ENCODE measurements at regions not wholly inside any gene's neighbourhood (a gene's known extent, or its start where the extent isn't known, plus 50 kb on each side); places are given as distances from the start of the nearest gene placed in this dataset.

GRCh38 chr2:172664766-172665165, 70.9 kb upstream of the RAPGEF4 start:
- no peak overlapping the region for H3K4me2 ChIP-seq (ENCODE audit: control insufficient read depth, extremely low read depth, insufficient read depth, low read depth, low read length)
- no peaks in the 10 kb centered on the region for H3K9me1 ChIP-seq (ENCODE audit: control insufficient read depth, extremely low read depth, insufficient read depth, low read length)
- peaks cover 7% of the 10 kb centered on the region for H3K4me1 ChIP-seq (ENCODE audit: control insufficient read depth, extremely low read depth, insufficient read depth, low read length)
- TF ChIP-seq, protein P1, sequence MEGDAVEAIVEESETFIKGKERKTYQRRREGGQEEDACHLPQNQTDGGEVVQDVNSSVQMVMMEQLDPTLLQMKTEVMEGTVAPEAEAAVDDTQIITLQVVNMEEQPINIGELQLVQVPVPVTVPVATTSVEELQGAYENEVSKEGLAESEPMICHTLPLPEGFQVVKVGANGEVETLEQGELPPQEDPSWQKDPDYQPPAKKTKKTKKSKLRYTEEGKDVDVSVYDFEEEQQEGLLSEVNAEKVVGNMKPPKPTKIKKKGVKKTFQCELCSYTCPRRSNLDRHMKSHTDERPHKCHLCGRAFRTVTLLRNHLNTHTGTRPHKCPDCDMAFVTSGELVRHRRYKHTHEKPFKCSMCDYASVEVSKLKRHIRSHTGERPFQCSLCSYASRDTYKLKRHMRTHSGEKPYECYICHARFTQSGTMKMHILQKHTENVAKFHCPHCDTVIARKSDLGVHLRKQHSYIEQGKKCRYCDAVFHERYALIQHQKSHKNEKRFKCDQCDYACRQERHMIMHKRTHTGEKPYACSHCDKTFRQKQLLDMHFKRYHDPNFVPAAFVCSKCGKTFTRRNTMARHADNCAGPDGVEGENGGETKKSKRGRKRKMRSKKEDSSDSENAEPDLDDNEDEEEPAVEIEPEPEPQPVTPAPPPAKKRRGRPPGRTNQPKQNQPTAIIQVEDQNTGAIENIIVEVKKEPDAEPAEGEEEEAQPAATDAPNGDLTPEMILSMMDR (optimal IDR thresholded peaks at IDR 0.05 in 1 of 3, IDR thresholded peaks at IDR 0.05 in 1 of 3, conservative IDR thresholded peaks at IDR 0.05 in 1 of 3; ENCODE audit: extremely low read depth in 1 of 3, insufficient read depth in 2 of 3, low read length in 3 of 3) = no peak
- TF ChIP-seq EZH2 (IDR thresholded peaks at IDR 0.05; ENCODE audit: low read length) = no peak
- FAIRE-seq (no peak), DNase-seq (ENCODE audit: low read depth, low spot score) (no peak)
- no peak overlapping the region for H2AFZ ChIP-seq (ENCODE audit: control insufficient read depth, low read length)
- no peaks in the 10 kb centered on the region for H3K79me2 ChIP-seq (ENCODE audit: control insufficient read depth, insufficient read depth, low read length)
- no peak overlapping the region for H3K9ac ChIP-seq (ENCODE audit: control insufficient read depth, extremely low read depth, insufficient read depth, low read length)
- dilution Hi-C loops (cut with MboI; ENCODE audit: extremely low pct_ligation_motif_present, low sequenced_read_pairs) = no loop called here
- no peak overlapping the region for H3K4me3 ChIP-seq (ENCODE audit: control insufficient read depth in 2 of 3, extremely low read depth in 1 of 3, insufficient read depth in 2 of 3, low read depth in 1 of 3, low read length in 3 of 3)
- H3K27me3 ChIP-seq (ENCODE audit: control insufficient read depth, extremely low read depth, insufficient read depth, low read length) = no peaks in the 10 kb centered on the region
- no peaks in the 10 kb centered on the region for H3K9me3 ChIP-seq (ENCODE audit: control insufficient read depth, low read depth, low read length)
- no peaks in the 10 kb centered on the region for H3K36me3 ChIP-seq (ENCODE audit: control insufficient read depth in 2 of 2, extremely low read depth in 1 of 2, insufficient read depth in 2 of 2, low read length in 2 of 2)
- H3K27ac ChIP-seq (ENCODE audit: control insufficient read depth, insufficient read depth, low read length) = no peak overlapping the region
- H4K20me1 ChIP-seq (ENCODE audit: control insufficient read depth, extremely low read depth, insufficient read depth, low read length) = no peaks in the 10 kb centered on the region

DNA sequence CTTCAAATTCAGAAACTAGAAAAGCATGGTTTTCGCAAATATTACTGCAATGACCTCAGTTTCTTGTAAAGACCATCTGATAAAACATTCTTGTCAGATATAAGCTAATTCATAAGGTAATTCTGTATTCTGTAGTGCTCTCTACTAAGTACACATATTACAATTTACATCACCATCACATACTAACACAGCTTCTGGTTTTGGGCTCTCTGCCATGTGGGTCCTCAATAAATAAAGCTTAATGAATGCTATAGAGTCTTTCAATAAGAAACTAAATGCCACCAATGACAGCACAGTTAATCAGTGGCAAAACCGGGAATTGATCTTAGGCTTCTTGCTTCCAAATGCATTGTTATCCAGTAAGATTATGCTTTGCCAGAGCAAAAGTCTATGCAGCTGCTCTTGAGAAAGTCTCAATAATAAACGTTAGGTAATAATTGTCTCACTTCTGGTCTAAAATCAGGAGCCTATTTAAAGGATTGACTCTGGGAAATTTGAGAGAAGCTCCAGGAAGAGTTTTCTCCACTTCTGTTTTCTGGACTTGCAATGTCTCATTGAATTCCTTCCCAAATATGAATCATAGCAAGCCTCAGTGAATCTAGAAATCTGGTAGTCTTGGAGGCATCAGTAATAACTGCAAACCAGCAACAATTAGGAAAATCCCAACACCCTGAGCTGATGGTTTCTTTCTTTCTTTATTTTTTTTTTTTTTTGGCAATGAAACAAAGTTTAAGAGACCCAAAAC, 67.9 kb upstream of the RAPGEF4 start:
- peaks cover 10% of the 10 kb centered on the region for H3K4me1 ChIP-seq (ENCODE audit: control insufficient read depth, extremely low read depth, insufficient read depth, low read length)
- dilution Hi-C loops (cut with MboI; ENCODE audit: extremely low pct_ligation_motif_present, low sequenced_read_pairs) = no loop called here
- H3K9me1 ChIP-seq (ENCODE audit: control insufficient read depth, extremely low read depth, insufficient read depth, low read length) = no peaks in the 10 kb centered on the region
- no peak overlapping the region for H3K4me2 ChIP-seq (ENCODE audit: control insufficient read depth, extremely low read depth, insufficient read depth, low read depth, low read length)
- H3K27me3 ChIP-seq (ENCODE audit: control insufficient read depth, extremely low read depth, insufficient read depth, low read length) = no peaks in the 10 kb centered on the region
- DNase-seq (ENCODE audit: low read depth, low spot score) (no peak), FAIRE-seq (no peak)
- no peaks in the 10 kb centered on the region for H3K36me3 ChIP-seq (ENCODE audit: control insufficient read depth in 2 of 2, extremely low read depth in 1 of 2, insufficient read depth in 2 of 2, low read length in 2 of 2)
- H3K9ac ChIP-seq (ENCODE audit: control insufficient read depth, extremely low read depth, insufficient read depth, low read length) = no peak overlapping the region
- H3K9me3 ChIP-seq (ENCODE audit: control insufficient read depth, low read depth, low read length) = no peaks in the 10 kb centered on the region
- no peak overlapping the region for H3K4me3 ChIP-seq (ENCODE audit: control insufficient read depth in 2 of 3, extremely low read depth in 1 of 3, insufficient read depth in 2 of 3, low read depth in 1 of 3, low read length in 3 of 3)
- TF ChIP-seq, protein P1 (optimal IDR thresholded peaks at IDR 0.05 in 1 of 3, IDR thresholded peaks at IDR 0.05 in 1 of 3, conservative IDR thresholded peaks at IDR 0.05 in 1 of 3; ENCODE audit: extremely low read depth in 1 of 3, insufficient read depth in 2 of 3, low read length in 3 of 3) = no peak
- no peak for TF ChIP-seq EZH2 (IDR thresholded peaks at IDR 0.05; ENCODE audit: low read length)
- no peak overlapping the region for H2AFZ ChIP-seq (ENCODE audit: control insufficient read depth, low read length)
- no peaks in the 10 kb centered on the region for H3K79me2 ChIP-seq (ENCODE audit: control insufficient read depth, insufficient read depth, low read length)
- H3K27ac ChIP-seq (ENCODE audit: control insufficient read depth, insufficient read depth, low read length) = no peak overlapping the region
- no peaks in the 10 kb centered on the region for H4K20me1 ChIP-seq (ENCODE audit: control insufficient read depth, extremely low read depth, insufficient read depth, low read length)
